ENCODE measurements at regions not wholly inside any gene's neighbourhood (a gene's known extent, or its start where the extent isn't known, plus 50 kb on each side); places are given as distances from the start of the nearest gene placed in this dataset.

GRCh38 chr20:57958050-57958420 is 248.2 kb upstream of the PMEPA1 start:
- Histone ChIP-seq H3K9ac (ENCODE audit: low read depth, low read length, poor library complexity, severe bottlenecking) (no peak overlapping the region), H3K4me1 (ENCODE audit: insufficient read depth, low read length, poor library complexity, severe bottlenecking) (no peaks in the 10 kb centered on the region), H3K27me3 (ENCODE audit: insufficient read depth, low read length, poor library complexity, severe bottlenecking) (no peaks in the 10 kb centered on the region), H3K9me2 (replicated peaks; ENCODE audit: low read depth, low read length) (no peaks in the 10 kb centered on the region), H3K36me3 (ENCODE audit: insufficient read depth, low read length) (no peaks in the 10 kb centered on the region), H3K9me3 (ENCODE audit: insufficient read depth, low read depth, low read length) (no peaks in the 10 kb centered on the region), H3K79me2 (ENCODE audit: insufficient read depth, low read length) (no peaks in the 10 kb centered on the region), H3K4me3 (ENCODE audit: low read length, poor library complexity, severe bottlenecking) (no peak overlapping the region), H4K20me1 (ENCODE audit: insufficient read depth, low read length, poor library complexity, severe bottlenecking) (no peaks in the 10 kb centered on the region), H3K4me2 (ENCODE audit: low read depth, low read length, poor library complexity, severe bottlenecking) (no peak overlapping the region), H2AFZ (ENCODE audit: low read length) (no peak overlapping the region), H3F3A (ENCODE audit: low read depth) (no peaks in the 10 kb centered on the region)
- TF ChIP-seq CTCF (conservative IDR thresholded peaks at IDR 0.05; ENCODE audit: low read length) (no peak), EZH2phosphoT487 (IDR thresholded peaks at IDR 0.05; ENCODE audit: borderline replicate concordance) (no peak)

- TF ChIP-seq CTCF (conservative IDR thresholded peaks at IDR 0.05; ENCODE audit: low read length) (no peak), EZH2phosphoT487 (IDR thresholded peaks at IDR 0.05; ENCODE audit: borderline replicate concordance) (no peak)
Measured at GRCh38 chr20:57957411-57958049, 247.7 kb upstream of the PMEPA1 start.

GRCh38 chr20:57953638-57954037 is 243.8 kb upstream of the PMEPA1 start:
- no peaks in the 10 kb centered on the region for H3K36me3 ChIP-seq (ENCODE audit: insufficient read depth, low read length)
- H3K4me2 ChIP-seq (ENCODE audit: low read depth, low read length, poor library complexity, severe bottlenecking), result no peak overlapping the region
- no peak overlapping the region for H3K4me3 ChIP-seq (ENCODE audit: low read length, poor library complexity, severe bottlenecking)

More at GRCh38 chr20:57957411-57958049, 247.7 kb upstream of the PMEPA1 start:
- H3K27me3 ChIP-seq (ENCODE audit: insufficient read depth, low read length, poor library complexity, severe bottlenecking), result no peaks in the 10 kb centered on the region
- no peaks in the 10 kb centered on the region for H3K9me3 ChIP-seq (ENCODE audit: insufficient read depth, low read depth, low read length)
- no peaks in the 10 kb centered on the region for H4K20me1 ChIP-seq (ENCODE audit: insufficient read depth, low read length, poor library complexity, severe bottlenecking)
- H3F3A ChIP-seq (ENCODE audit: low read depth), result no peaks in the 10 kb centered on the region
- no peaks in the 10 kb centered on the region for H3K4me1 ChIP-seq (ENCODE audit: insufficient read depth, low read length, poor library complexity, severe bottlenecking)
- H3K9ac ChIP-seq (ENCODE audit: low read depth, low read length, poor library complexity, severe bottlenecking), result no peak overlapping the region
- no peaks in the 10 kb centered on the region for H3K36me3 ChIP-seq (ENCODE audit: insufficient read depth, low read length)
- H3K79me2 ChIP-seq (ENCODE audit: insufficient read depth, low read length), result no peaks in the 10 kb centered on the region
- no peak overlapping the region for H3K4me2 ChIP-seq (ENCODE audit: low read depth, low read length, poor library complexity, severe bottlenecking)
- H3K9me2 ChIP-seq (replicated peaks; ENCODE audit: low read depth, low read length), result no peaks in the 10 kb centered on the region
- H2AFZ ChIP-seq (ENCODE audit: low read length), result no peak overlapping the region
- H3K4me3 ChIP-seq (ENCODE audit: low read length, poor library complexity, severe bottlenecking), result no peak overlapping the region

More at GRCh38 chr20:57953638-57954037, 243.8 kb upstream of the PMEPA1 start:
- Histone ChIP-seq H3K4me1 (ENCODE audit: insufficient read depth, low read length, poor library complexity, severe bottlenecking) (no peaks in the 10 kb centered on the region), H3K79me2 (ENCODE audit: insufficient read depth, low read length) (no peaks in the 10 kb centered on the region), H3K27me3 (ENCODE audit: insufficient read depth, low read length, poor library complexity, severe bottlenecking) (no peaks in the 10 kb centered on the region), H2AFZ (ENCODE audit: low read length) (no peak overlapping the region), H3K9me3 (ENCODE audit: insufficient read depth, low read depth, low read length) (no peaks in the 10 kb centered on the region), H3F3A (ENCODE audit: low read depth) (no peaks in the 10 kb centered on the region), H4K20me1 (ENCODE audit: insufficient read depth, low read length, poor library complexity, severe bottlenecking) (no peaks in the 10 kb centered on the region), H3K9me2 (replicated peaks; ENCODE audit: low read depth, low read length) (no peaks in the 10 kb centered on the region), H3K9ac (ENCODE audit: low read depth, low read length, poor library complexity, severe bottlenecking) (no peak overlapping the region)
- TF ChIP-seq EZH2phosphoT487 (IDR thresholded peaks at IDR 0.05; ENCODE audit: borderline replicate concordance) (no peak), CTCF (conservative IDR thresholded peaks at IDR 0.05; ENCODE audit: low read length) (no peak)
